Liver (tissue), 3 donors: ENCODE measurements at regions not wholly inside any gene's neighbourhood (a gene's known extent, or its start where the extent isn't known, plus 50 kb on each side); places are given as distances from the start of the nearest gene placed in this dataset.

Source experiments
- FOXA1 ChIP-seq: IDR thresholded peaks from 2 replicates; pipeline ENCODE4 v1.6.1; 2016; ENCODE audit warnings: antibody characterized with exemption
- GABPA ChIP-seq, 2 donors: IDR thresholded peaks in 1 of 2; conservative IDR thresholded peaks in 1 of 2; 2 replicates each; pipeline ENCODE4 v1.6.1; 2016; ENCODE audit warnings: antibody characterized with exemption in 2 of 2, mild to moderate bottlenecking in 1 of 2, moderate library complexity in 1 of 2
- HNF4G ChIP-seq: IDR thresholded peaks from 2 replicates; pipeline ENCODE4 v1.6.1; 2016; ENCODE audit warnings: antibody characterized with exemption
- MAX ChIP-seq: IDR thresholded peaks from 2 replicates; pipeline ENCODE4 v1.6.1; 2016; ENCODE audit warnings: antibody characterized with exemption
- RAD21 ChIP-seq, 2 donors: IDR thresholded peaks; 2 replicates each; pipeline ENCODE4 v1.6.1; 2016; ENCODE audit warnings: antibody characterized with exemption in 2 of 2, mild to moderate bottlenecking in 2 of 2
- REST ChIP-seq: IDR thresholded peaks from 2 replicates; pipeline ENCODE4 v1.6.1; 2016; ENCODE audit warnings: antibody characterized with exemption, mild to moderate bottlenecking
- SP1 ChIP-seq: IDR thresholded peaks from 2 replicates; pipeline ENCODE4 v1.6.1; 2018; ENCODE audit warnings: antibody characterized with exemption, mild to moderate bottlenecking
- TAF1 ChIP-seq: conservative IDR thresholded peaks from 2 replicates; pipeline ENCODE4 v1.6.1; 2016; ENCODE audit warnings: antibody characterized with exemption, mild to moderate bottlenecking
- YY1 ChIP-seq: IDR thresholded peaks from 2 replicates; pipeline ENCODE4 v1.6.1; 2016; ENCODE audit warnings: antibody characterized with exemption, mild to moderate bottlenecking
- TF ChIP-seq, protein P1 (sequence below): fragments of 150-350 bp; IDR thresholded peaks from 2 replicates; pipeline ENCODE4 v1.5.1; 2017; ENCODE audit warnings: improper control_type of control experiment, low read depth, low read length; ENCODE audit not compliant: missing input control
- TF ChIP-seq, protein P2 (sequence below): IDR thresholded peaks from 2 replicates; pipeline ENCODE4 v1.6.1; 2016; ENCODE audit warnings: antibody characterized with exemption
- TF ChIP-seq, protein P3 (sequence below): IDR thresholded peaks from 2 replicates; pipeline ENCODE4 v1.6.1; 2016; ENCODE audit warnings: antibody characterized with exemption
- donor health status: healthy.
- donor health status: healthy.

GRCh38 chrX:26070882-26071281 lies 67.3 kb upstream of the MAGEB18 start:
- TF ChIP-seq MAX, result no peak
- TF ChIP-seq REST, result no peak
- TF ChIP-seq YY1, result no peak
- TF ChIP-seq, protein P1, sequence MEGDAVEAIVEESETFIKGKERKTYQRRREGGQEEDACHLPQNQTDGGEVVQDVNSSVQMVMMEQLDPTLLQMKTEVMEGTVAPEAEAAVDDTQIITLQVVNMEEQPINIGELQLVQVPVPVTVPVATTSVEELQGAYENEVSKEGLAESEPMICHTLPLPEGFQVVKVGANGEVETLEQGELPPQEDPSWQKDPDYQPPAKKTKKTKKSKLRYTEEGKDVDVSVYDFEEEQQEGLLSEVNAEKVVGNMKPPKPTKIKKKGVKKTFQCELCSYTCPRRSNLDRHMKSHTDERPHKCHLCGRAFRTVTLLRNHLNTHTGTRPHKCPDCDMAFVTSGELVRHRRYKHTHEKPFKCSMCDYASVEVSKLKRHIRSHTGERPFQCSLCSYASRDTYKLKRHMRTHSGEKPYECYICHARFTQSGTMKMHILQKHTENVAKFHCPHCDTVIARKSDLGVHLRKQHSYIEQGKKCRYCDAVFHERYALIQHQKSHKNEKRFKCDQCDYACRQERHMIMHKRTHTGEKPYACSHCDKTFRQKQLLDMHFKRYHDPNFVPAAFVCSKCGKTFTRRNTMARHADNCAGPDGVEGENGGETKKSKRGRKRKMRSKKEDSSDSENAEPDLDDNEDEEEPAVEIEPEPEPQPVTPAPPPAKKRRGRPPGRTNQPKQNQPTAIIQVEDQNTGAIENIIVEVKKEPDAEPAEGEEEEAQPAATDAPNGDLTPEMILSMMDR, result no peak
- no peak for TF ChIP-seq TAF1
- TF ChIP-seq RAD21 (IDR thresholded peaks at IDR 0.05), result no peak
- TF ChIP-seq HNF4G, result no peak
- TF ChIP-seq GABPA (IDR thresholded peaks at IDR 0.05 in 1 of 2, conservative IDR thresholded peaks at IDR 0.05 in 1 of 2), result no peak
- TF ChIP-seq, protein P2, sequence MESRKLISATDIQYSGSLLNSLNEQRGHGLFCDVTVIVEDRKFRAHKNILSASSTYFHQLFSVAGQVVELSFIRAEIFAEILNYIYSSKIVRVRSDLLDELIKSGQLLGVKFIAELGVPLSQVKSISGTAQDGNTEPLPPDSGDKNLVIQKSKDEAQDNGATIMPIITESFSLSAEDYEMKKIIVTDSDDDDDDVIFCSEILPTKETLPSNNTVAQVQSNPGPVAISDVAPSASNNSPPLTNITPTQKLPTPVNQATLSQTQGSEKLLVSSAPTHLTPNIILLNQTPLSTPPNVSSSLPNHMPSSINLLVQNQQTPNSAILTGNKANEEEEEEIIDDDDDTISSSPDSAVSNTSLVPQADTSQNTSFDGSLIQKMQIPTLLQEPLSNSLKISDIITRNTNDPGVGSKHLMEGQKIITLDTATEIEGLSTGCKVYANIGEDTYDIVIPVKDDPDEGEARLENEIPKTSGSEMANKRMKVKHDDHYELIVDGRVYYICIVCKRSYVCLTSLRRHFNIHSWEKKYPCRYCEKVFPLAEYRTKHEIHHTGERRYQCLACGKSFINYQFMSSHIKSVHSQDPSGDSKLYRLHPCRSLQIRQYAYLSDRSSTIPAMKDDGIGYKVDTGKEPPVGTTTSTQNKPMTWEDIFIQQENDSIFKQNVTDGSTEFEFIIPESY, result no peak
- no peak for TF ChIP-seq SP1
- no peak for TF ChIP-seq FOXA1
- TF ChIP-seq, protein P3, sequence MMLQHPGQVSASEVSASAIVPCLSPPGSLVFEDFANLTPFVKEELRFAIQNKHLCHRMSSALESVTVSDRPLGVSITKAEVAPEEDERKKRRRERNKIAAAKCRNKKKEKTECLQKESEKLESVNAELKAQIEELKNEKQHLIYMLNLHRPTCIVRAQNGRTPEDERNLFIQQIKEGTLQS, result no peak
